Left renal pelvis (tissue), 4 donors: ENCODE measurements at regions not wholly inside any gene's neighbourhood (a gene's known extent, or its start where the extent isn't known, plus 50 kb on each side); places are given as distances from the start of the nearest gene placed in this dataset.
"Not testable (repeated sequence)": the region's sequence is repeated elsewhere in the genome, so short reads cannot be mapped to it uniquely, and the experiment has no call there.

ENCODE experiments used
- DNase-seq, 4 donors: peaks; one replicate each; pipeline ENCODE4 v3.0.0-alpha.2; 2013; ENCODE audit warnings: low read depth in 4 of 4, low spot score in 3 of 4

DNA sequence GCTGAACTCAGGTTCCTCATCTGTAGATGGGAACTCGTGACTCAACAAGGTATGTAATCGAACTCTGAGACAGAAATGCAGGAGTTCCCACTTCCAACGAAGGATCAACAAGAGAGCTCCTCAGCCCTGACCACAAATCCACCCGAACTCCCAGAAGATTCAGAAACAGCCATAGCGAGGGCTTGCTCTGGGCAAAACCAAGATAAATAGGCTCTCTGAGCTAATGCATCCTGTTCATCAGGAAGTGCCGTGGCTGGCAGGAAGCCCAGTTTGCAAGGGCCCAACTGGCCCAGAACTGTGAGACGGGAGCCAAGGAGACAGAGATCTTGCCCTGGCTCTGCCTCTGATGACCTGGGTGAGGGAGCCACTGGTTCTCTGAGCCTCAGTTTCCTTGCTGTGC, 141.7 kb upstream of the PFKP start:
- no peak for DNase-seq

DNA sequence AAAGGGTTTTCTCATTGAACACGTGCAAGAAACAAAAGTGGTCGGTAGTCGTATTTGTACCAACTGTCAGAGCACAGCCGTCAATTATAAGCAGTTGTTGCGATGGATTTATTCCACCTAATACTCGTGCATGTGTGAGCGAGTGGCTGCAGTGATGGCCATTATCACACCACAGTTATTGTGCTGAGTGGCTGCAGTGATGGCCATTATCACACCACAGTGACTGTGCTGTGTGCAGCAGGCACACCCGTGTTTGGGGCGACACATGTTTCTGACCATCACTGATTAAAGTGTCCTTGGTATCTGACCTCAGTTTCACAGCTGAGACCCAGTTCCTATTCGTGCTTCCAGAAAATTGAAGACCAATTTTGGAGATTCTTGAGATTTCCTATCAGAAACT, 142.9 kb upstream of the PFKP start:
- no peak for DNase-seq

DNA sequence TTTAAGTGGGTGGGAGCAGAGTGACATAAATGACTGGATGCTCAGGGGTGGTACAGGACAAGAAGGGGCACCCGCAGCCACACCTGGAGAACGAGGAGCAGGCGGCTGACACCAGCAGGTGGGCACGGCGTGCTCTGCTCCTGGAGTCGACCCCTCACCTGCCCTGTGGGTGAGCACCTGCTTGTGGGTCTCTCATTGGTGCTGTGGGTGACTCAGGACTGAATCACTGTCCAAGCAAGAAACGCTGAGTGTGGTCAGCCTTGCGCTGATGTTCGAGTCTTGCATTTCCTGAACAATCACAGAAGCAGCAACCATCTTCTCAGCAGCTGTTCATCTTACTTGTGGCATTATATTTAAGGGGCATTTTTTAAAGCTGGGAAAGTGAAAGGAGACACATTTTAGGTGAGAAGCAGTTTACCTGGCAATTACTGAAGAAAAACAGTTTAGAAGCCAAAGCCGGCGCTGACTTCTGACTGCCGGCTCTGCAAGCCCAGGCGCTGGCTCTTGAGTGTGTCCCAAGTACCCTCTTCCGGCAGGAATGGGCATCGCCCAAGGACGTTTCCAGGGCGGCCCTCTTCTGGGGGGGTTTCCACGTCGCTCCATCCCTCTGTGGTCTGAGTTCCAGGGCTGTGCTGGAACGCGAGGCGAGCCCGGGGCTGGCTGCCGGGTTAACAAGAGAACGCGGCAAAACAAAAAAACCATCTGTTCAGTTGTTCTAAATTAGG, 145.2 kb upstream of the PFKP start:
- no peak for DNase-seq

DNA sequence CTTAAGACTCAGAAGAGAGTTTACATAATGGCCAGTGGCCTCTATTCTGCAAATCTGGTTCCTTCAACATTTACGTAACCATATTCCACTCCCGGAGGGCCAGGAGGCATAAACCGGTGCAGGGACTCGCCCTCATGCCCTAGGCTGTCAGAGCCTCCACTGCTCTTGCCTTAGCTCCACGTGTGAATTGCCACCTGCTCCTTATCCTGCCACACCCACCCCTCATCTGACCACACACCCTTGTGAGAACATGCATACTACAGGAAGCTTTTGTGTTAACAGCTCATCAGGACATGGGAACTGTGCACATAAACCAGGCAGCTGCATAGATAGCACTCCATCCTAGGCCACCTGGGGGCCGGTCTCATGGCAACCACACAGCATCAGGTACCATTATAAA, 146.7 kb upstream of the PFKP start:
- no peak for DNase-seq

DNA sequence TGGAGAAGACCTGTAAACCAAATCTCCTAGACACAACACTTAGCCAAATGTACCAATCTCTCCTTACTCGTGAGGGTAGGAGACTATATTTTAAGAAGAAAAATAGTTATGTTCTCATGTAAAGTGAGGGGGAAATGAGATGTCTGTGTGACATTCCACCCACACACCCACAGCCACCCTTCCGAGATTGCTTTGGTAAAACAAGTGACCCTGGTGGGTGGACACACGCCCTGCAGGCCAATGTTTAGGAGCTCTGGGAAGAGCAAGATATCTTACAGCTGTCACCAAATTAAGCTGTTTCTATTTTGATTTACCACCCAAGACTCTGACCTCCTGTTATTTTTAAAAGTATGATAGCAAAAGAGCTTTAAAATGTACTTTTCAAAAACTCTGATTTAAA, 147.2 kb upstream of the PFKP start:
- DNase-seq: no peak

DNA sequence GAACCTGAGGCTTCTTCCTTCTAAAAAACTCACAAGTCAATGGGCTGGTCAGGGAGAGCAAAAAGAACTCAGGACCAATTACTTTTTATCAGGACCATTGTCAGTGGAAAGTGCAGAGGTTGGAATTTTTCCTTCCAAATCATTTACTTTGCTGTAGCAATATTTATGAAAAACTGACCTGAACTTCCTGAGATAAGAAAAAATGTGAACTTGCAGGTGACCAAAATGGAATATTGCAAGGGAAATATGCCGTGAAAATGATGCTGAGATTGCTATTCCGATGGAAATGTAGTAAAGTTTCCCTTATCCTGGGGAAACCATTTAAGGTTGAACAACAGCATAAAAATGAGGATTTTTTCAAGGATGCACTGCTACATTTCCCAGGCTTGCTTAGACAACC, 148.3 kb upstream of the PFKP start:
- DNase-seq: no peak

DNA sequence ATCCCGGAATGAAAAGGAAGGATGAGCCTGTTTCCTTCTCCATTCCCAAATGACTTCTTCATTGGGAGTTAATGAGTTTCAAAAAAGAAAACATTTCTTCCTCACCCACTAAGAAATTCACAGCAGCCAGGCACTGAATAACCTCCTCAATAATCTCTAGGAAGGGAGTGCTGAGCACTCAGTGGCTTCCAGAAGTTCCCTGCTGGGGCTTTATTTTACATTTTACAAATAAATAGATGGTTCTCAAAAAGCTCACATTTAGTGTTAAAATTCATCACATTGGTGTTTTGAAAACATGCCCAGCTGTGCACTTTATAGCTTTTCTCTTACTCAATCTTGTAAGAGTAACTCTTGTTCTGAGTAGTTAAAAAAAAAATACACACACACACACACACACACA, 148.9 kb upstream of the PFKP start:
- DNase-seq: no peak

DNA sequence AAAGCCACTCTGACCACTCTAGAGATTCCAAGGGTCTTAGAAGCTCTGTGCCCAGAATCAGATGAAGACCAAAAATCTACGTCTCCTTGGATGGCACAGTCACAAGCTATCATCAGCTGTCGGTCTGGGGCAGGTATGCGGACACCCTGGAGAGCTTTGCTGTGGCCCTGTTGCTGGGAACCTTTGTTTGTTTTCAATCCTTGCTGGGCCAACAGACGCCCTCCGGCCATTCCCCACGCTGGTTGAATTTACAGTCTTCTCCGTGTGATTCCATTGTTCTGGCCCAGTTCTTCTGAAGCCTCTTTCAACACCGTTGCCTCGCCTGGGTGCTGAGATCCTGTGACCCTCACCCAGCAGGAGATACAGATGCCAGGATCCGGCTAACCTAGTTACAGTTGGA, 149.4 kb upstream of the PFKP start:
- DNase-seq: no peak

DNA sequence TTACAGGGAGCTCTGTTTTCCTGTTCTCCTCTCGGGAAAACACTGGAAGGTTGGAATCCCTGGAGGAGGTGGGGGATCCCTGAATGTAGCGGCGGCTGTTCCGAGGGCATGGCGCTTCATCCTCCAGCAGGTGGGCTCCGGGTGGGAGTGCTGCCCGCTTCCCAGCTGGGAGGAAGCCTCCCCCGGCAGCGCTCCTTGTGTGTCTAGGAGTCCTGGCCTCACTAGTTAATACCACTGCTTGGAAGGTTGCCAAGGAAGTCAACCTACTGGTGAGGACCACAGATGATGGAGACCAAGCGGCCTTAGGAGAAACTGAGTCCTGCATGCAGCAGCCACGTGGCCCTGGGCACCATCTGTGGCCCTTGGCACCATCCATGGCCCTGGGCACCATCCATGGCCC, 151.9 kb upstream of the PFKP start:
- DNase-seq: no peak

DNA sequence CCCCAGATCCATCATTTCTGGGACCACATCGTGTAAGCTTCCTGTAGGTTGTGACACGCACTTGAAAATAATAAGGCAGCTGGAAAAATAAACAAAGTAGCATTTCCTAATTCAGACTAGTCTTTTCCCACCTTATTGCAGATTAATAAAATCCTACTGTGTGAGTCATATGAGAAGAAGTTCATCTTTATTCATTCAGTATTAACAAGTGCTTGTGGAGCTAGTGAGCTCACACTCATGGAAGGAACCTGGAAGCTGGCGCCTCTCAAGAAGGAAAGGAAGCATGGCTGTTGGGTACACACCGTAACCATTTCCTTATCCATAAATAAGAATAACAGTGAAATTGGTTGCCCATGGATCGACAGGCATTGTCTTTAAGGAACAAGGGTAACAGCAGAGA, 152.6 kb upstream of the PFKP start:
- DNase-seq: no peak

DNA sequence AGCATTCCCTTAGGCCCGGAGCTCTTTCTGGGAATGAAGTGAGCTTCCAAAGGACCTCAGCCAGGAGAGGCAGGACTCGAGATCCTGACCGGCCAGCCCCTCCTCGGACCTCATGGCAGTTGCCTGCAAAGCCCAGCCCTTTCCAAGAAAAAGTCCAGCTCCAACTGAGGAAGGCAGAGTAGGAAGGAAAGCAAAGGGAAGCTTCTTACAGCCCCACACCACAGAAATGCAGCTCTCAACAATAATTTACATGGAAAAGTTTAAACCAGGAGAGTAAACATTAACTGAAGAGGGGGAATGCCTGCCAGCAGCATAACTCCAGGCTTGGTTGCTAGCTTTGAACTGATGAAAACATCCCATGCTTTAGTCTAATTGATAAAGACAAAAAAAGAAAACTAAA, 153.9 kb upstream of the PFKP start:
- no peak for DNase-seq

DNA sequence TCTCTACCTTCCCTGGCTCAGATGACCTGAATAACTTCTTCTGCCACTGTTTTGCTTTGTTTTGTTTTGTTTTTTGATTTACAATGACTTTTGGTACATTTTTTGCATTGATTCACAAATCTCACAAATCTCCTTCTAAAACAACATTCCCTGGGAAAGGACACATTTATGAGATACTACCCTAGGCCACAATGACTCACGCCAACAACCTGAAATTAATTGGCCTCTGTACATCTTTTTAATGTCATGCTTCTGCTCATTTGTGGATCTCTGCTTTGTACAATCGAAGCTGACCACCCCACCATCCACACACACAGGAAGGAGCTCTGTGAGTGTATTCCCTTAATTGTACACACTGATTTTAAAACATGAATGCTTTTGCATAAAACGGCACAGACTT, 156.7 kb upstream of the PFKP start:
- no peak for DNase-seq

DNA sequence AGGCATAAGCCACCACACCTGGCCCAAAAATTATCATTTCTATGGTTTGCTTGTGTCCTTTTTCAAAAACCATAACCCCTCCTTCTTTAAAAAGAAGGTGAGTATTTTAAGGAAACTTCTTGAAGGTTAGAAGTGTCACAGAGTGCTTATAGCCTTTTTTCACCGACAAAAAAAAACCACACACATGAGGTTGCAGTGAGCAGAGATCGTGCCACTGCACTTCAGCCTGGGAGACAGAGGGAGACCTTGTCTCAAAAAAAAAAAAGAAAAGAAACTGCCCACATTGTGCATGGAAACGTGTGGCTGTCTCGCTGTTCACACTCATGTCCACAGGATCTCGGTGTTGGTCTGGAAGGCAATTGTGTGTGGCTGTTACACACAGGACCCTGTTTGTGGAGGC, 157.4 kb upstream of the PFKP start:
- DNase-seq: no peak

DNA sequence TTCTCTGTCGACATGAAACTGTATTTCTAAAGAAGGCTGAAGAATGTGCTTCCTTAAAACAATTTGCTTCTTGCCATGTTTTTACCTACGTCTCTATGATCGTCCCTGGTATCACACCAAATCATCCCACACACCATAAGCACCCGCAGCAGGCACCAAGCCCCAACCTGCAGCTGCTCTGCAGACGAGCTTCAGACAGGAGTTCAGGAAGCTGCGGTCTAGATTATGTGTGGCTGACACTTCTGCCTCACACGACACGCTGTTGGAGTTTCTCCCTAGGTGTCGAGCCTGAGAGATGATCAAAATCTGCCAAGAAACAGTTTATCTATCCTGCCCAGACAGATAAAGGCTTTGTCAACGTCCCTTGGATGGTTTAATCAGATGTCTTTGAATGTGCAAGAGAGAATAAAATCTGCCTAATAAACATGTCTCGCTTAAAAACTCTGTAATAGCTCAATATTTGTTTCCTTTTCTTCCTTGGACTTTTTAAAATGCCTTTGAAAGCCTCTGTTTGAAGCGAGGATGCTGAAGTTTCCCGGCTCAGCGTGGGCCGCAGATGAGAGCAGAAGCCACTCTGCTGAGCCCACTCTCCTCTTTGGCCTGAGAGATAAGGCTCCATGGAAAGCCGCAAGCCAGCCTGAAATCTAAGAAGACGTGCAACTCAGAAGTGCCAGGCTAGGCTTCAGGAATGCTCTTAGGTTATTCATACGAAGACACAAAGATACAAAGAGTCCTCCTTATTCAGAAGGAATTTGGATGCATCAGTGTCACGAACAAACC, 158.3 kb upstream of the PFKP start:
- DNase-seq: no peak

DNA sequence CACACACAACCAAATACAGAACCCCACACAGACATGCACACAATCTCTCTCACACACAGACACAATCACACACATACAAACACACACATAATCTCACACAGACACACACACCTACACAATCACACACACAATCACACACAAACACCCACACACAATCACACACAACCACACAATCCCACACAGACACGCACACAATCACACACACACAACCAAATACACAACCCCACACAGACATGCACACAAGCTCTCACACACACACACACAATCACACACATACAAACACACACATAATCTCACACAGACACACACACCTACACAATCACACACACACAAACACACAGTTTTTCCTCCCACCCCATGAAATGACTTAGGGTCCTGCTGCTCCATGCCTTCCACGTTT, 160.4 kb upstream of the PFKP start:
- no peak for DNase-seq

DNA sequence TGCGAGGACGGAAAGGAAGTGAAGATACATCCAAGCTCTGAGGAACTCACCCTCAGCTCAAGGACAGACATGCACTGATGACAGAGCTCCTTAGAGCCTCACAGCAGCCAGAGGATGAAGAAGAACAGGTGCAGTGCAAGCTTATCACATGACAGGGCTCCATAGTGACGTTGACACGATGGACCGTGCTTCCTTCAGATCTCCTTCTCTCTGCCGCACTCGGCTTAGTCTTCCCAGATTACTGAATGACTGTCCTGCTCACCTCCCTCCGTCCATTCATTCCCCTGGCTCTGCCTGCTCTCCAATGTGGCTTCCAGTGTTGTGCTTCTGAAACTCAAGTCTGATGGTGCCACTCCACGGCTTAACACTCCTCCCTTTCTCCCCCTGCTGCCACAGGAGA, 161.5 kb upstream of the PFKP start:
- DNase-seq: no peak

DNA sequence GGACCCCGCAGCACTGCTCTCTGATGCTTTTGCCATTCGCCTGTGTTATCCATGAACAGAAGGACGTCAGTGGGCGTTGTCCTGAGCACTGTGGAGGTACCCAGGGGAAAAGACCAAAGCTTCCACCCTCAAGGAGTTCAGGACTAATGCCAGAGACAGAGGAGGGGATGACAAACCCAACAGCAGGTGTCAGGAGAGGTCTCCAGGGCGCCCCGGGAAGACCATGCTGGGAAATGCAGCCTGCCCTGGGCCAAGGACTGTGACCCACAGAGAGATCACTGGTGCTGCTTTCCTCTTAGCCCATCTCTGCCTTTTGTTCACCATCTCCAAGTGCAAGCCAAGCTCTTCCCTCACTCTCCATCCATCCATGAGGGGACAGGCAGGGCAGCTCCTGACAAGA, 166.8 kb upstream of the PFKP start:
- no peak for DNase-seq

DNA sequence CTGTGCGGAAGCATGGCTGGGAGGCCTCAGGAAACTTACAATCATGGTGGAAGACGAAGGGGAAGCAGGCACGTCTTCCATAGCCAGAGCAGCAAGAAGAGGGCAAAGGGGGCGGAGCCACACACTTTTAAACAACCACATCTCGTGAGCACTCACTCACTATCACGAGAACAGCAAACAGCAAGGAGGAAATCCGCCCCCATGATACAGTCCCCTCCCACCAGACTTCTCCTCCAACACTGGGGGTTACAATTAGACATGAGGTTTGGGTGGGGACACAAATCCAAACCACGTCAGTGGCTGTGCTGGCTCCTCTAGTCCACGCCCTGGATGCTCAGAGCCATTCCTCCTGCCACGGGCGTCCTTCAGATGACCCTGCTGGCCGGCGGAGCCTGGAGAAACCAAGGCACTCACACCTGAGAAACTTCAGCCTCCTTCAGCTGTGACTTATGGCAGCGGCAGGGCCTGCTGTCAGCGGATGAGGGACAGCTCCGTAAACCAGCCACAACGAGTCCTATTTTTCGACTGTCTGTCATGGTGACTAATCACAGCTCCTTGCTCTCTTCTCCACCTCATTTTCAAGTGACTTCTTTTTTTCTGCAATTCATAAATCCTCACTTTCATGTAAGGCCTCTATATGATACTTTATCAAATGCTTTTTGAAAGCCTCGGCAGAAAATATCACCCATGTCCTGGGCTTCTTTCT, 167.9 kb upstream of the PFKP start:
- DNase-seq: no peak

DNA sequence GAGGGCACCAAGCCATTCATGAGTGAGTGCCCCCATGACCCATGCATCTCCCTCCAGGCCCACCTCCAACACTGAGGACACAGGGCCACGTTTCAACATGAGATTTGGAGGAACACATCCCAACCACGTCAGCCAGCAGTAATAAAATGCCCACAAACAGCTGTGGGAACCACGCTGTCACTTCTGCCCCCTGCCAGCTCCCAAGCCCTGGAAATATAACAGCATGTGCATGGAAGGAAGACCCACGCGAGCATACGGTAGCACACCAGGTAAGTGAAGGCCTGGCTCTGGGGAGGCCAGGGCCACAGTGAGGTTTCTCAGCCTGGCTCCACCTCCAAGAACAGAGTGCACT, 168.9 kb upstream of the PFKP start:
- DNase-seq: no peak

DNA sequence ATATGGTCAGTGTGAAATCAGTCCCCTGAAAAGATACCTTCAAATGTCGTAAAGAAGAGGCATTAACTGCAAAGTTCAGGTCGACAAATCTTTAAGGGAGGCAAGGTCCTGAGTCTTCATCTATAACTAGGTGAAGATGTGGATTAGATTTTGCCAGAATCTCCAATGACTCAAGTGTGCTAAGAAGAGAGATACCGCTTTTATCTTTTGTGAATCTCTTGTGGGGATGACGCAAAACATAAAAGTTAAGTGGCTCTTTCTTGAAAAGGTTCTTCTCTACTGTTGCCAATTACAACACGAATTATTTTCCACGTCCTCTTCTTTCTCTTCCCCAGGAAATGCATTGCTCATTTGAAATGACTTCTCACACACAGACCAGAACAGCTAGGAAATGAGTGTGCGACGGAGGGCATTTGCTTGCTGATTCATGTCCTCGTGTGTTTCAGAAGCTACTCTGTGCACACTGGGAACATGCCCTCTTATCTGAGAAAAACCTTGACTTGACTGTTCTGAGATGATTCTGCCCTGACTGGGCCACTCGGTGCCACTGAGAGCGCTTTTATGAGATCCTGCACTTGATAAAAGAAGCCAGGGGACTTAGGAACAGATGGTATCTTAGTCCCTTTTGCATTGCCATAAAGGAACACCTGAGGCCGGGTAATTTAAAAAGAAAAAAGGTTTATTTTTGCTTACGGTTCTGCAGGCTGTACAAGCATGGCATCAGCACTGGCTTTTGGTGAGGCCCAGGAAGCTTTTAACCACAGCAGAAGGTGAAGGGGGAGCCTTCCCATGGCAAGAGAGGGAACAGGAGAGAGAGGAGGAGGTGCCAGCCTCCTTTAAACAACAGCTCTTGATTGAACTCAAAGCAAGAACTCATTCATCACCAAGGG, 169.5 kb upstream of the PFKP start:
- DNase-seq: no peak

DNA sequence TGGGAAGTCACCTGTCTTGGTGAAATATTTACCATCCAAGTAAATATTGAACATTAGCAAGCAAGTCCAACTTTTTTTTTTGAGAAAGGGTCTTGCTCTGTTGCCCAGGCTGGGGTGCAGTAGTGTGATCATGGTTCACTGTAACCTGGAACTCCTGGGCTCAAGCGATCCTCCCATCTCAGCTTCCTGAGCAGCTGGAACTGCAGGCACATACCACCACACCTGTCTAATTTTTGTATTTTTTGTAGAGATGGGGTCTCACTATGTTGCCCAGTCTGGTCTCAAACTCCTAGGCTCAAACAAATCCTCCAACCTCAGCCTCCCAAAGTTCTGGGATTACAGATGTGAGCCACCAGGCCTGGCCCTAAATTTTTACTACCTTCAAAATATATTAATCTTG, 171.0 kb upstream of the PFKP start:
- not testable (repeated sequence) for DNase-seq
